ENCODE measurements at regions not wholly inside any gene's neighbourhood (a gene's known extent, or its start where the extent isn't known, plus 50 kb on each side); places are given as distances from the start of the nearest gene placed in this dataset.

GRCh38 chr18:1542230-1542774, 637.6 kb downstream of the ADCYAP1 start:
- TF ChIP-seq CTCF (IDR thresholded peaks at IDR 0.05) (no peak), POLR2A (IDR thresholded peaks at IDR 0.05) (no peak), POLR2AphosphoS5 (IDR thresholded peaks at IDR 0.05) (no peak)

Measured in sigmoid colon (tissue), 4 donors.